SK-N-MC (cell line): ENCODE measurements at regions not wholly inside any gene's neighbourhood (a gene's known extent, or its start where the extent isn't known, plus 50 kb on each side); places are given as distances from the start of the nearest gene placed in this dataset.

Experiments used
- EZH2 ChIP-seq: fragments of 200-600 bp; sonication (generic); IDR thresholded peaks from one replicate; pipeline ENCODE4 v1.6.1; 2017; ENCODE audit warnings: antibody characterized with exemption
- POLR2AphosphoS5 ChIP-seq: IDR thresholded peaks from 2 replicates; pipeline ENCODE4 v1.6.1; 2012; ENCODE audit warnings: mild to moderate bottlenecking, low read depth, low read length, borderline replicate concordance

DNA sequence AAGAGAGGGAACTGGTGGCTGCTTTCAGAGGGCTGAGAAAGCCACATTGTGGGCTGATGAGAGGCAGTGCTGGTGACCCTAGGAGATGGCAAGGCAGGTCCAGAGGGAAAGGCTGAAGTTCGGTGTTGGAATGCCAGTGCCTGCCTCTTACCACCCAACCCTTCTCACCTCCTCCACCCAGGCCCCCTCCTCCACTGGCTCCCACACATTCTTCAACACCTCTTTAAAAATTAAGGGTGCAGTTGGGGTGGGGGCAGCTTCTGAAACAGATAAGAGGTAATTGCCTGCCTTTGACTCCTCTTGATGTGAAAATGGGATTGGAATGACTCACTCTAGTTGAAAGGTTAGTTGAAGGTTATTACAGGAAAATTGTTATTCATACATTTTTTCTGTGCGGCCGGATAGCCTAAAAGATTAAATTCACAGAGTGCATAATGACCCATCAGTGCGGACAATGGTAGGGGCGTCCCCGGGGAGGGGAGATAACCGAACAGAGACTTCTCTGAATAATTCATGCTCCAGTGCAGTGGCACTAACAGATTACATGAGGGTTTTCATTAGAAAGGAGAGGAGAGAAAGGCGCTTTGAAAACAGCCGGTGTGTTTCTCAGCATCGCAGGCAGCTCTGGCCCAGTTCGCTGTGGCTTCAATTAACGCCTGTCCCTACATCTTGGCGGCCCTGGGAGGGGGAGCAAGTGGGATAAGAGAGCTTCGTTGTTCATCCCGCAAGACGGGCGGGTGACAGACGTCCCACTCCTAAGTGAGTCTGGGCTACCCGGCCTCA, 212.4 kb downstream of the TLE3 start:
- no peak for TF ChIP-seq POLR2AphosphoS5
- no peak for TF ChIP-seq EZH2
